Right renal cortex interstitium (tissue), 3 donors: ENCODE measurements at regions not wholly inside any gene's neighbourhood (a gene's known extent, or its start where the extent isn't known, plus 50 kb on each side); places are given as distances from the start of the nearest gene placed in this dataset.

ENCODE experiments used
- DNase-seq, 3 donors: peaks; one replicate each; pipeline ENCODE4 v3.0.0-alpha.2; 2013; ENCODE audit warnings: low read depth in 3 of 3, low spot score in 2 of 3

DNA sequence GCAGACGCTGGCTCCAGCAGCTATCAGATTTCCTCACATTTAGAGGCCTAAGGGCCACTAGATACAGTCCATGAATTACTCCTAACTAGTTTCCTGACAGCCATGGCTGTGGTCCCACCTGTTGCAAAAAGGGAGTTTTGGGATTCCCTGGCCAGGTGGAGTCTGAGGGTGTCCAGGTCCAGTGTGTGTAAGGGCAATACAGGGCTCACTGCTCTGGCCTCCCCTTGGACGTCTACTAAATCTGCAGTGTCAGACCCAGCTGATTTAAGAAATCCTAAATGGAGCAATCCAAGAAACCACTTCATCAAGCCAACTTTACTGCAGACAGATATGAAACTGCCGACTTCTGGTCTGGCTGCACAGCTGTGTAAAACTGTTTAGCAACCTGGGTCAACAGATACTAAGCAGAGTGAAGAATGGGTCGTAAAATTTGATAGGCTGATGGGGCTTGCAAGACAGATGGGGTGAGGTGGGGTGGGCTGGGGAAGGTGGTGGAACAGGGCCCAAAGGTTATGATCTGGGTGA lies 116.4 kb downstream of the GADD45G start:
- DNase-seq = no peak

DNA sequence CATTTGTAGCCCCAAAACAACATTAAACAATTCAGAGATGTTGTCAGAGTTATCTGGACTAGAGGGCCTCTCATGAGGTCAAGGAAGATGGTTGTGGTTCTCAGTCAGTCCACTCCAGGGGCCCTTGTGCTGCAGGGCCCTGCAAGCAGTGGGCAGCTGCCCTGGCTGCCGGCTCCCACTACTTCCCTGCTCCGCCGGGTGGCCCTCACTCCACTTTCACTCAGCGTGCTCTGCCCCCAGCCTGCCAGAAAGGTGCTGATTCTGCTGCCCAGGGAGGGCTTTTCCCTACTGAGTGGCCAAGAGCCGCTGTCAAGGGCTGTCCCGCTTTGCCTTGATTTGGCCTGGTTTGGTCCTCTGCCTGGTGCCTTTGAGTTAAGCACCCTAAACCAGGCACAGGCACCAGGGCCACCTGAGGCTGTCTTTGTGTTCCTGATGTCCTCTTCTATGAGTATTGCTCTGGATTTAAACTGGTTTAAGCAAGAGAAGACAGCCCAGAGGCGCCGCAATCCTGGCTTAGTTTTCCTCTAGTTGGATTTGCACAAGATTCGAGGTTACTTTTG lies 117.2 kb downstream of the GADD45G start:
- DNase-seq = no peak

DNA sequence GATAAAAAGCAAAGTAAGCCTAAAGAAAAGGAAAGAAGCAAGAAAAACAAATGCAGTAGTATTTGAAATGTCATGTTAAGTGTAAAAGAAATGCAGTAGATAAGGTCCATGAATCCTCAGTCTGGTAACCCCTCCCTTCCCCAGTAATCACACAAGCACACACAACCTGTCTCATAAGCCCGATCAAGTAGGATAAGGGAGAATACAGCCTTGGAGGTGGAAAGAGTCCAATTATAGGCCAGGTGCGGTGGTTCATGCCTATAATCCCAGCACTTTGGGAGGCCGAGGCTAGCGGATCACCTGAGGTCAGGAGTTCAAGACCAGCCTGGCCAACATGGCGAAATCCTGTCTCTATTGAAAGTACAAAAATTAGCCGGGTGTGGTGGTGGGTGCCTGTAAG lies 117.9 kb downstream of the GADD45G start:
- DNase-seq = no peak

DNA sequence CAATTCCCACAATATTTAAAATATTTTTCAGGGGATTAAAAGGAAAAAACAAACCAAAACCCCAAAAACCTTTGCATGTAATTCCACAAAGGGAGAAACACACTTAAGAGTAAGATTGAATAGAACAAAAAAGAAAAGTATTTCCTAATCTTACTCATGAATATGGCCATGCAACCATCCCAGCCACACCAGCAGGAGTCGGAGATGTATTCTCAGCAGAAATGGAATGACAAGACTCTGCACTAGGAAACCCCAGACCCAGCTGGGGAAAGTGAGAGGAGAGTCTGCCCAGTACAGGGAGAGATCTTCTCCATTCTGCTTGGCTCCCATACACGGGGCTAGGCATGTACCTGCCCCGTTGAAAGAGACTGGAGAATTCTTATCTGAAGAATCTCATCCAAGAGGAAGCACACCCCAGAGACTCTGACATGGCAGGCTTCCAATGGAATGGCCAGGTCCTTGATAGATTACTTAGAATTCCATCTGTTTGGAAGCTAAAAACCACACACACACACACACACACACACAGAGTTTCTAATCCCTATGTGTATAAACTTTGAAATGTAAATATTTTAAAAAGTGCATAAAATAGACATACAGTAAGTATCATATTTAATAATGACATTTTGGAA lies 118.8 kb downstream of the GADD45G start:
- no peak for DNase-seq

DNA sequence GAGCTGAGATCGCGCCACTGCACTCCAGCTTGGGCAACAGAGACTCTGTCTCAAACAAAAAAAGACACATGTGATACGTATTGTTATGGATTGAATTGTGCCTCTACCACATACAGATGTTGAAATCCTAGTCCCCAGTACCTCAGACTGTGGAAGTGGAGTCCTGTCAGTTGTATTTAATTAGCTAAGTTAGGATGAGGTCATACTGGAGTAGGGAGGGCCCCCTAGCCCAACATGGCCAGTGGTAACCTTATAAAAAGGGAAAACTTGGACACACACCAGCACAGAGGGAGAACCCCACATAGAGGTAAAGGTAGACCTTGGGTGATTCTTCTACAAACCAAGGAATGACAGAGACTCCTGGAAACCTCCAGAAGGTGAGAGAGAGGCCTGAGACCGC lies 119.8 kb downstream of the GADD45G start:
- DNase-seq = no peak

DNA sequence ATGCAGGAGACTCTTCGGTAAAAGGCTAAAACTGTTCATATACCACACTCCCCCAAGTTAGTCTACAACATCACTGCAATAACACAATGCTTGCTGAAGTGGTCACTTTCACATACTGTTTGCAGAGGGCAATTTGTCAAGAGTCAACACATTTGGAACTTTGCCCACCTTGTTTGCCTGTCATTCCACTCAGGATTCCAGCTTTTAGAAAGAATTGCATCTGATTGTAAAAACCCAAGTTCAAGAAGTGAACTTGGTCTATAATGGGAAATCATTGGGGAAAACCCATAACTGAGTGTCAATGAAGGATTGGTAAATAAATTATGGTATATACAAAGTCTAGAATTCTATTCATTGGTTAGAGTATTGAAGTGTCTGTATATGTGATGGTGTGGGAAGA lies 120.5 kb downstream of the GADD45G start:
- DNase-seq = no peak

DNA sequence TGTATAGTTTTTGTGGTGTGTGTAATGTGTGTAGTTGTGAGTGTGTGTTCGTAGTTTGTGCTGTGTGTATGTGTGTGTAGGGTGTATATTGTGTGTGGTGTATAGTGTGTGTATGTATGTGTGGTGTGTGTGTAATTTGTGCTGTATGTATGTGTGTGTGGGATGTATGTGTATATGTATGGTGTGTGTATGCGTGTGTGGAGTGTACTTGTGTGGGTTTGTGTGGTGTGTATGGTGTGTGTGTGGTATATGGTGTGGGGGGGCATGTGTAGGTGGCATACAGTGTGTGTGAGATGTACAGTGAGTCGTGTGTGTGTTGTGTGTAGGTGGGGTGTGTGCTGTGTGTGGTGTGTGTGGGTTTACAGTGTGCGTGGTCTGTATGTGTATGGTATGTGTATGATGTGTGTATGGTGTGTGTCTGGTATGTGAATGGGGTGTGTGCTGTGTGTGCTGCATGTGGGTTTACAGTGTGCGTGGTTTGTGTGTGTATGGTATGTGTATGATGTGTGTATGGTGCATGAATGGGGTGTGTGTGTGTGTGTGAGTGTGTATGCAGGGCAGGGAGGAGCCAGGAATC lies 125.2 kb downstream of the GADD45G start:
- DNase-seq = no peak

DNA sequence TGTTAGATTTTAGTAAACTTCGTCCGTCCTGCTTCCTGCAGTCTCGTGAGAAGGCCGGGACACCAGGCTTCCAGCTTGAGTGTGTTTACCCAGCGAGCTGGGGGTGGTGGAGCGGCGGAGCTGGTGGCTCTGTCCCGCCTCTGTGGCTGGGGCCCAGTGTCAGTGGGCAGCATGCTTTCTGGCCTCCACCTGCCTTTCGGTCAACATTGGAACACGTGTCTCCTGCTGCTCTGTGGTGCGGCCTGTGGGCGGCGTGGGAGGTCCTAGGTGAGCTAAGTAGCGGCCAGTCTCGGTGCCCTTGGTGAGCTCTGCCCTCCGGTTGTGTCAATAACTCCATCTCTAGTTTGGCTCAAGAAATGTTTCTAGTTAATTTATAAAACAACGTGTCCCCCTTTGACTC lies 125.9 kb downstream of the GADD45G start:
- no peak for DNase-seq

DNA sequence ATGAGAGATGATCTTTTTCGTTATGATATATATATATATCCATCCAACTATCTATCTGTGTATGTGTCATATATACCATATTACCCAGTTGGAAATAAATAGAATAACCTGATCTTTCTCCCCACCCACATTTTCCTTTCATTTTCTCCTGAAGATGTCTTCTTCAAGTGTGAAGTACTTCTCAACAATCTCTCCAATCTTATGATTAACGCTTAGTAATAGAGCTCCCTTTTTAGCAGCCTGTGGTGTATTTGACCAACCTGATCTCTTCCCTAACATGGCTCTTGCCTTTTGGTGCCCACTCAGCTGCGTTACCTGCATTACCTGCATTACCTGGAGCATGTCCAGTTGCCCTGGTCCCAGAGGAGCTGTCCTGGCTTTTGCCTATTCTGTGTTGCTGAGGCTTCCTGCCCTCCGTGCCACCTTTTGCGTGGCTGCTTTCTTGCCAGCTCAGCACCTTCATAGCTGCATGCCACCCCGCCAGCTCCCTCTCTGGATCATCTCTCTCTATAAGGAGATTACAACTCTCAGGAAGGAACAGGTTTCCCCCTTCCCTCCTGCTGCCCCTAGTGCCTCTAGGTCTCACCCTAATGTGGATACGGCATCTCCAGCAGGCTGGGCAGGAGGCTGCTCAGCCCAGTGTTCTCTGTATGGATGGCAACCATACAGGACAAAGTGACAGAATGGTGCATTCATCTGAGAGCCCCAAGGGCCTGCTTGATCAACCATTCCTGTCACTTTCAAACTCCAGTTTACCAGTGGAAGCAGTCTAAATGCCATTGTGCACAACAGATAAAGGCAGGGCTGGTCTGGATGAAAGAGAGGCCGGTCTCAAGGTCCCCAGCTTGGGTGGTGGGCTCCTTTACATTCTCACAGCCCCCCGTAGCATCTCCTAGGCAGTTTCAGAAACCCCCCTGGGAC lies 126.7 kb downstream of the GADD45G start:
- DNase-seq = no peak

DNA sequence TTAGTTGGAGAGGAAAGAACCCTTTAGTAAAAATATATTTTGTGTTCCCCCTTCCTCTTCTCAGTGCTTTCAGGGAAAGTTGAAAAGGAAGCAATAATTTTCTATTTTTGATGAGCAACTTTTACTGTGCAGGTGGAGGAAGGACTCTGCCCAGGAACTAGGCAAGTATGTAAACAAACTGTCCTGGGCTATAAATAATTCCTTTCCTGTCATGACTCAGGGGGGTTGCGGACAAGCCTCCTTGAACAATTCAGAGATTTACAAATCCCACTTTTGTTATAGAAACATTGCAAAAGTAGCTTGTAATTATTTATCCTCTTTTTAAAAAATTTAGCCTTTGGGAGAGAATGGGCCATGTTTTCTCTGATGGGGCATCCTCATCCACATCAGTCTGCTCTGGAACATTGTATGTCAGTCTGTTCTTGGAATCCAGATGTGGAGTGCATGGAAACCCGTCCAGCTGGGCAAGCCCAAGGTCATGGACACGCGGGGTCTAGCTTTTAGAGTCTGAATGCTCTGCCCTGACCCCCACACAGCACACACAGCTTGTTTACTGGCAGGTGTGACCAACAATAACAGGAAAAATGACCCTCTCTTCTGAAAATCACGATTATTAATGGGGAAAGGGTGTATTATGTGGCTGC lies 127.6 kb downstream of the GADD45G start:
- no peak for DNase-seq

DNA sequence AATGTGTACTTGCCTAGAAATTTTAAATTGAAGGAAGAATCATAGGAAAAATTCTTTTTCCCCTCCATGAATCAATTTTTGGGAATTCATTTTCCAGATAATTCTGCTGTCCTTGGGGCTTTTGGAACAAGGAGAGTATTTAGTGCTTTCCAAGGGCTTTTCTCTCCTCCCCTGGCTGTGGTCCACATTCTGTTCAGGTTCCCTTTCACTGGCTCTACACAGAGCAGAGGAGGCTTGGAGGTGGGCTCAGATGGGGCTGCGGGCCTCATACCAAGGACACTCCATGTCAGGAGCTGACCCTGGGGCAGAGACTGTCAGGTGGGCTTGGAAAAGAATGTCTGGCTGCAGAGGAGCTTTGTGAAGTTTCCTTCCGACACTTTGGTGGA lies 128.1 kb downstream of the GADD45G start:
- no peak for DNase-seq

DNA sequence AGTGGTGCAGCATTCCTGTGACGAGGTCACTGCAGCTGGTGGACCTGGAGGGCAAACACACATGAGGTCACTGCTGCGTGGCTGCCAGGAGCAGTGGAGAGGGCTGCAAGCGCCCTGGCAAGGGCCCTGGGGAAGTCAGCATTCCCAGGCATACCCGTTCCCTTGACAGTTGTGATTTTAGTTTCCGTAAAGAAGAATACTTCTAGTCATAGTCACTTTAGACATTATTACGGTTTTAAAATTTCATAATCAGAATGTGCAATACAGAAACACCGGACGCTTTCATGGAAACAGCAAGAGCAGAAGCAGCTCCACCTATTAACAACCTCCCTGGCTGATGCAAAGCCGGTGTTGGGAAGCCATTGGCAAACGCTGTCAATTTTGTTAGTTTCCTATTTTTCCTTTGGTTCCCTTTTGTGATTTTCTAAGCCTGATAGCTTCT lies 129.8 kb downstream of the GADD45G start:
- no peak for DNase-seq

DNA sequence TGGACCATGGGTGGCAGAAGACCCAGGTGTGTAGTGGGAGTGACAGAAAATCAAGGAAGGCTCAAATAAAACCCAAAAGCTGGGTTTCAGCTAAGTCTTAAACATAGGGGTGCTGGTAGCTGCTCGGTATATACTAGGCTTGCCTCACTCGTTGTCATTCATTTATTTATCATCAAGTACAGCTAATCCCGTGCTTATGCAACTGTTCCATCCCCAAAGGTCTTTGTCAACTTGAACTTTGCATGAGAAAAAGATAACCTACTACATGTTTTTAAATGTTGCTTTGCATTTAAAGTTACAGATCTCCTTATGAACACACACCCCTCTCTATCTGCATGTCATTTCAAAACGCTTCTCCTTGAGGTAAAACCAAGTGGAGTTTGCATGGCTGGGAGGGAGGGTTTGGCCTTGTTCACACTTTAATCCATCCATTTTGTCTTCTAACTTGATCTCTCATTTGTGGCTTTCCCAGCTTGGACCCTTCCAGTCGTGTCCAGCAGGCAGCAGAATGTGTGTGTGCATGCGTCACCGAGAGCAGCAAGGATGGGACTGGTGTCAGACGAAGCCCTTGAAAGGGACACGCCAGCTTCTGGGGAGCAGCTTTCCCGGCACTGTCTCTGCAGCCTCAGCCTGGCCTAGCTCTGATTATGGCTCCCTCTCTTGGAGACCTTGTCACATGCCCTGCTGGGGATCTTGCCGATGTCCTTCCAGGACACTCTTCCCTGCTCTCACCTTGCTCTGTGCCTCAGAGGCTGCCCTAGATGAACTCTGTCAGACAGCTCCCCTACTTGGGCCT lies 133.5 kb downstream of the GADD45G start:
- no peak for DNase-seq

DNA sequence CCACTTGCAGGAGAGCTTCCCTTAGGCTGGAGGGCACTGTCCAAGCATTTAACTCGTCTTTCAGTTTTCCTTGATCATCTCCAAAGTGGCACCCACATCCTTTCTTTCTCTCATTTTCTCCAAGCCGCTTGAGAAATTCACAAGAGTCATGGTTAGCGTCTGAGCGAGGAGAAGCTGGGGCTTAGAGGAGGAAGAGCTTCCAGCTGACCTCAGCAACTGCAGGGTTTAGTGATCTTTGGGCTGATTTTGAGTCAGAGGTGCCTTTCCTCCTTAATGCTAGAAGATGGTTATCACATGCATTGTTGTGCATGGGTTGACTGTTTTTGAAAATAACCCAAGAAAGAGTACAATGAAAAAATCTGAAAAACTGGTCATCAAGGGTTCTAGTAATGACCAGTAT lies 134.7 kb downstream of the GADD45G start:
- DNase-seq = no peak

DNA sequence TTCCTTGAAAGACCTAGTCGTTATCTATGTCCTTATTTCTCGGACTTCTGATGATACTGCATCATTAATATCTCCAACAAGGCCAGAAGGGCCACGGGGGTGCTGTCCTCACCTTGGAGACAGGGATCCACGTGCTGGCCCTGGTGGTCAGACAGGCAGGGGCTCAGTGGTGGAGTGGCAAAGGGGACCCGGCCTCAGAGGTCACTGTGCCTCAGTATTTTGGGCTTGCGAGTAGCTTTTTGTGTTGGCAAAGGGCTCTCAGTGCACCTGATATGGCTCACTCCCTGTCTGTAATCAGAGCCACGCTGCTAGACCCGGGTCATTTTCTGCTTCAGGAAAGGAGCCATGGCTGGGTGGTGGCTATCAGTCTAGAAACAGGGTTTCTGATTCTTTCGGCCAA lies 135.1 kb downstream of the GADD45G start:
- no peak for DNase-seq

DNA sequence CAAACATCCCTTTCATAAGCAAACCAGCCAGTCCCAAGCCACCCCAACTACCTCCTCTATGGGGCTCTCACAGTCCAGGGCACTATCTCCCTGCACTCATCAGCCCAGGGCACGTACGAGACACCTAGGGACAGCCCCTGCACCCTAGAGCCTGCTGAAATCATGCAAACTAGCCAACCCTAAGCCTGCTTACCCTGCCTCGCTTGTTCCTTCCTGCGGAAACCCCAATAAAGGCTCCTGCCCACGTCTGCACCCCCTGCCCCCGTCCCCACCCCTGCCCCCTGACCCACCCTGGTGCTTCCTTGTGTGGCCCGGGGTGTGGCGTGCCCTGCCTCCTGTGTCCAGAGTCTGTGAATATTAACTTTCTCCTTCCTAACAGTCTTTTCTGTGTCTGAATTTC lies 135.9 kb downstream of the GADD45G start:
- DNase-seq = no peak

DNA sequence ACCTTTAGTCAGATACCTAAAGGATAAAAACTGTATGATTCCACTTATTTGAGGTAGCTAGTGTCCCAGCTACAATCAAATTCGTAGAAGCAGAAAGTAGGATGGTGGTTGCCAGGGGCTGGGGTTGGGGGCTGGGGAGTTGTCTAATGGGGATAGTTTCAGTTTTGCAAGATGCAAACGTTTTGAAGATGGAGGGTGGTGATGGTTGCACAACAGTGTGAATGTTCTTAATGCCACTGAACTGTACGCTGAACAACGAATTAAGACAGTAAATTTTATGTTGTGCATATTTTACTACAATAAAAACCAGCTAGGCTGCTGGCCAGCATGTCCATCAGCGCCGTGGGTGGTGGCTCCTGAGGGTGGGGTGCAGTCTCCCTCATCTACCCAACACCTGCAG lies 137.8 kb downstream of the GADD45G start:
- no peak for DNase-seq

DNA sequence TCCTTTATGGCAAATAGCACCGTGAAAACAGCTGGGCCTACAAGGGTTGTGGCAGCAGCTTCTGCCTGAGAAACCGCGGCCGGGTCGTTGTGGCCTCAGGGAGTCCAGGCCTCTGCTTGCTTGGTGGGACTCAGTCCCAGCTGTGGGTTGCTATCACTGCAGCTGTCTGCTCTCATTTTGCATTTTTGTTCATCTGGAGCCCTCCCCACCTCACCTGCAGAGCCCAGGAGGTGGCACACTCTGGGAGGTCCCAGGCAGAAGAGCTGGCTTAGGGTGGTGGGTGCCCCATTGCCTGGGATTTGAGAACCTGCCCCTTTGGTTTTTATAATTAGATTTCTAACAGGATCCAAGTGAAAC lies 138.4 kb downstream of the GADD45G start:
- no peak for DNase-seq

DNA sequence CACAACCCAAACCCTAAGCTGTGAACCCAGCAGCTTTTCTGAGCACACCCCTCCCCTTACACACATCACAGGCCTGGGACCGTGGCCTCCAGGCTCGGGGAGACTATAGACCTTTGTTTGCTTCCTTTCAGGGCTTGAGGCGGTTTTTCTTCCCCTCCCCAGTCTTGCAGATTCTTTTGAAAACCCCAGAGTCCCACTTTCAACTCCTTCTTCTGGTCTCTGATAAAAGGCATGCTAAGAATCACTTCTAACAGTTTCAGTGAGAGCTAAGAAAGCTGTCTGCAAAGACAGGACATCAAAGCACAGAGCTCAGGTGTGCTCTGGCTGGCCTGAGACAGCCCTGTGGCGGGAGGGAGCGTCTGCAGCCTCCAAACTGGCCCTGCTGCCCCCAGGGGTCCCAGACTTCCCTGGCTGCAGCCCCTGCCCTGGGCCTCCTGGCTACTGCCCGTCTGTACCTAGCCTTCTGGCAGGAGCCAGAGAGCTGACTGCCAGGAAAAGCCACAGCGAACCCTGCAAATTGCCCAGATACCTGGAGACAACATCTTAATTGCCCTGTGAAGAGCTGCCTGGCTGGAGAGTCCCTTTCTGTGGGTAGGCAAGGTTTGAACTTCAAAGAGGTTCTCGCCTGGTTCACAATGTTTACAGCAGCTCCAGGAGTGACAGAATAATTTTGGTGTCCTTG lies 138.9 kb downstream of the GADD45G start:
- DNase-seq = no peak

DNA sequence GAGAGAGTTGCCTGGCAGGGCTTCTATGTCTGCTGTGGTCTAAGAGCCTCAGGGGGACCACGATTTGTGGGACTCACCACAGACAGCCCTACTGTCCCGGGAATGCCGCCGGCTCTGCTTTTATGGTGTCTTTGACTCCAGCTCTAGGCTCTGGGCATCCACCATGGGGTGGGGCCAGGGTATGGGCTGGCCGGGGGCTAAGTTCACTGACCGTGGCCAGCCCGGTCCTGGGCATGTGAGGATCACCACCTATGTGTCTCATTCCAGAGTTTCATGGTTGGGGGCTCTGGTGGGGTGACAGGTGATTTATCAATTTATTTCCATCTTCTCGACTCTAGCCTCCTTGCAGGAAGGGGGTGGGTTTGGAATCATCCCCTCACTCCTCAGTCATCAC lies 139.4 kb downstream of the GADD45G start:
- DNase-seq = no peak
